ENCODE measurements at regions not wholly inside any gene's neighbourhood (a gene's known extent, or its start where the extent isn't known, plus 50 kb on each side); places are given as distances from the start of the nearest gene placed in this dataset.

- no peaks in the 10 kb centered on the region for H3K4me1 ChIP-seq
- ATAC-seq, result no peak
- no peak for TF ChIP-seq CTCF (IDR thresholded peaks at IDR 0.05)
- no peak overlapping the region for H3K4me3 ChIP-seq
- H3K36me3 ChIP-seq, result no peaks in the 10 kb centered on the region
- no peak for DNase-seq
- no peaks in the 10 kb centered on the region for H3K27me3 ChIP-seq
- H3K27ac ChIP-seq, result no peak overlapping the region
- H3K9me3 ChIP-seq, result no peaks in the 10 kb centered on the region
- intact Hi-C loops (cut with DNase I), result no loop called here
These were observed 138.0 kb upstream of the POU2AF2 start for GRCh38 chr11:111107501-111107900.

GRCh38 chr11:111106641-111107040, 138.9 kb upstream of the POU2AF2 start:
- H3K27ac ChIP-seq, result no peak overlapping the region
- no peak overlapping the region for H3K4me3 ChIP-seq
- no peaks in the 10 kb centered on the region for H3K36me3 ChIP-seq
- DNase-seq, result no peak
- no peak for TF ChIP-seq CTCF (IDR thresholded peaks at IDR 0.05)
- H3K9me3 ChIP-seq, result no peaks in the 10 kb centered on the region
- no peaks in the 10 kb centered on the region for H3K27me3 ChIP-seq
- intact Hi-C loops (cut with DNase I), result no loop called here
- ATAC-seq, result no peak
- H3K4me1 ChIP-seq, result no peaks in the 10 kb centered on the region

- no peak for DNase-seq
- no peaks in the 10 kb centered on the region for H3K9me3 ChIP-seq
- ATAC-seq, result no peak
- H3K4me3 ChIP-seq, result no peak overlapping the region
- no peaks in the 10 kb centered on the region for H3K36me3 ChIP-seq
- no peak overlapping the region for H3K27ac ChIP-seq
- intact Hi-C loops (cut with DNase I), result no loop called here
- H3K4me1 ChIP-seq, result no peaks in the 10 kb centered on the region
- no peaks in the 10 kb centered on the region for H3K27me3 ChIP-seq
- TF ChIP-seq CTCF (IDR thresholded peaks at IDR 0.05), result no peak
These were observed 140.0 kb upstream of the POU2AF2 start for GRCh38 chr11:111105566-111105965.

GRCh38 chr11:111104185-111104584, 141.3 kb upstream of the POU2AF2 start:
- Histone ChIP-seq H3K9me3 (no peaks in the 10 kb centered on the region), H3K36me3 (no peaks in the 10 kb centered on the region), H3K27me3 (no peaks in the 10 kb centered on the region), H3K4me3 (no peak overlapping the region), H3K4me1 (no peaks in the 10 kb centered on the region), H3K27ac (no peak overlapping the region)
- ATAC-seq (no peak), DNase-seq (no peak)
- no peak for TF ChIP-seq CTCF (IDR thresholded peaks at IDR 0.05)
- intact Hi-C loops (cut with DNase I), result no loop called here

GRCh38 chr11:111101881-111102280, 143.6 kb upstream of the POU2AF2 start:
- ATAC-seq, result no peak
- intact Hi-C loops (cut with DNase I), result no loop called here
- Histone ChIP-seq H3K4me1 (no peaks in the 10 kb centered on the region), H3K36me3 (no peaks in the 10 kb centered on the region), H3K9me3 (no peaks in the 10 kb centered on the region), H3K27ac (no peak overlapping the region), H3K4me3 (no peak overlapping the region), H3K27me3 (no peaks in the 10 kb centered on the region)
- no peak for TF ChIP-seq CTCF (IDR thresholded peaks at IDR 0.05)
- peak in 1 of 4 donors; percentile 37 for DNase-seq
